GM19025 (cell line): ENCODE measurements at regions not wholly inside any gene's neighbourhood (a gene's known extent, or its start where the extent isn't known, plus 50 kb on each side); places are given as distances from the start of the nearest gene placed in this dataset.

Experiments used
- ATAC-seq: cut with Tn5 transposase; IDR thresholded peaks from one replicate; pipeline ENCODE4 v1.9.1; 2021; ENCODE audit warnings: mild to moderate bottlenecking, low read depth, moderate library complexity; ENCODE audit not compliant: unreplicated experiment

DNA sequence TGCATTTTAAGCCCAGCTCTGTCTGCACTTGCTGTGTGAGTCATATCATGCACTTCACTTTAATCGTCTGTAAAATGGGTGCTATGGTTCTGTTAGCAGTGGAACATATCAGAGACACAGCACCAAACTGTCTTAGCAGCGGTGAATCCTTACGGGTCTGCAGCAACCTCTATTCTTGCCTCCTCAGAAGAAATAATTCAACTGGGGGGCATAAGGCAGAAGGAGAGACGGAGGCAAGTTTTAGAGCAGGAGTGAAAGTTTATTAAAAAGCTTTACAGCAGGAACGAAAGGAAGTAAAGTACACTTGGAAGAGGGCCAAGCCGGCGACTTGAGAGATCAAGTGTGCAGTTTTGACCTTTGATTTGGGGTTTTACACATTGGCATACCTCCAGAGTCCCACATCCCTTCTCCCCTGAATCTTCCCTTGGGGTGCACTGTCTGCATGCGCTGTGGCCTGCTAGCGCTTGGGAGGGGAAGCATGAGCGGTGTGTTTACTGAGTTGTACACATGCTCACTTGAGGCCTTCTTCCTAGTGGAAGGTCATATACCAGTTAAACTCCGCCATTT is 109.8 kb downstream of the DDX1 start:
- ATAC-seq: no peak

DNA sequence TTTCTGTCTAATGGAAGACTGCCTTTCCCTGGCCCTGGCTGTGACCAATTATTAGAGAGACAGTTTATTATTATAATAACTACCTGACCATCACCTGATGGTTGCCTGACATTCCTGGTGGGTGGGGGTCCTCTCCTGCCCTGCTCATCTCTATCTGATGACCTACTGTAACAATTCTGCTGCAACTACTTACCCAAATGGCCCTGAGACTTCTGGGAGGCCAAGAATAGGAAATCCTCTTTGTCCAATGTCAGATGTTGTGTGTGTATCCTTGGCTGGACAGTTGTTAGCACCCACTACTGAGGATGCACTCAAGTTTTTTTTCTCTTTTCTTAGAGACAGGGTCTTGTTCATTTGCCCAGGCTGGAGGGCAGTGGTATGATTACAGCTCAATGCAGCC is 110.3 kb downstream of the DDX1 start:
- ATAC-seq: no peak

DNA sequence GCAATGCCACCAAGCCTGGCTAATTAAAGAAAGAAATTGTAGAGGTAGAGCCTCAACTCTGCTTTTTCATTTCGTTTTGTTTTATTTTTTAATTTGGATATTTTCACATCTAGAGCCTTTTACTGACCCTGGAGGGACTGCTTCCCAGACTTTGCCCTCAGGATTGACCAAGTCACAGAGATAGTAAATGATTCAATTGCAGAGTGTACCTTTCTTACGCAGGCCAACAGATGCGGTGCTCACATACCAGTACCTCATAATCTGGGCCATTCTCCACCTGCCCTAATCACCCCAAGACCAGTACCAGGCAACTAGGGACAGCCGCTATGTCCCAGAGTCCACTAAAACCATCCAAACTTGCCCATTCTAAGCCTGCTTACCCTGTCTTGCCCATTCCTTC is 110.8 kb downstream of the DDX1 start:
- no peak for ATAC-seq

DNA sequence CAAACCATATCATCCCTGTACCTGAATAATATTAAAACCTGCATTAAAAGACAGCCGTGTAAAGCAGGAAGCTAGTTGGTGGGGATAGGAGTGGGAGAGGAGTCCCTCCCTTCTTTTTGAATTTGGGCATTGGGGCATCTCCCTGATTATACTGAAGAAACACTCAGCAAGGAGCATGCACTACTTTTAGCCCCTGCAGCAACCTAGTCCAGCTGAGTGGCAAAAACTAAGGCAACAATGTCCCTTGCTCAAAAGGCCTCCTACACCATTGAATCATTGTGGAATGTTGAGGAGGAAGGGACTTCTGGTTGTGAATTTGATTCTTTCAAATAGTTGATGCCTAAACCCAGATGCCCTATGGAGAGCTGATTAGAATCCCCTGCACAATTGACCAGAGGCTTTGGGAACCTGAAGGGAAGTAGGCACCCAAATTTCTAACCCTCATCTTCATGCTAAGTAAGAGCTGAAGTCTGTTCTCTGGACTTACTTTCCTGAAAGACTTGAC is 111.7 kb downstream of the DDX1 start:
- ATAC-seq: no peak

DNA sequence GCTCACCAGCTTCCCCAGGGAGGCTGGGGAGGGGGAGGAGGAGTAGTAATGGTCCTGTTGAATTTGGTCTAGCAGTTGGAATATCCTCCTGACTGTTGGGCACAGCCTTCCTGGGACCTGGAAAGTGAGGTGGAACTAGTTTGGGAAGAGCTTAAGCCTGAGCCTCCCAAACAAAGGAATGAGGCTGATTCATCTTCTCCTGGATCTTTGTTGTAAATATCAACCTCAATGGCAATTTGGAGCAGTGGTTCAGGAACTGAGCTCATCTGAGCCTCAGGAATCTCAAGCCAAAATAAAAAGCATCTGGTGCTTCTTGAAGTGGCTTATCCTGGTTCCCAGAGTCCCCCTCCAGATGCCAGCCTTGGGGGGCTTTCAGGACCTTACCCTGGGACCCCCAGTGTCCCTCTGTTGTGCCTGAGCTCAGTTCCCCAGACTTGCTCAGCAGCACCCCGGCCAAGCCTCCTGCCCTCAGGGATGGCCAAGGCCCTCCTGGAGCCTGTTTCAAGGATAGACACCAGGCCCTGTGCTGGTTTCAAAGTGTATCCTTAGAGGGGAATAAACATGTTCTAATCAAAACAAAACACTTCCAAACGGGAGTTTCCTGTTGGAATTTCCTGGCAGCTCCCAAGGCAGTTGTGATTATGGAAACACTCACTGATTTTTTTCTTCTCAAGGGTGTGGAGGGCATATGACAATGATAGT is 112.6 kb downstream of the DDX1 start:
- no peak for ATAC-seq

DNA sequence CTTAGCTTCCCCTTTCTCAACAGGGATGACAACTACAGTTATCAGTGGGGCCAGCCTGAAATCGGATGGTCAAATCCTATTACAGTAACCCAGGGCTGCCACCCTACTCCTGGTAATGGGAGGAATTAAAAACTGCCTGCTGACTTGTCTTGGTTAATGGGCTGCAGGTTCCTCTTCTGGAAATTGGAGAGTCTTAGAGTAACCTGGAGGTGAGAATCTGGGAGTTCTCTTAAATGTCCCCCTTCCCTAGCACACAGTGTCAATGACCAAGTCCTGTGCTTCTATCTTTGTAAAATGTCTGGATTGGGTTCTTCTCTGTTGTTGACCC is 113.1 kb downstream of the DDX1 start:
- no peak for ATAC-seq

DNA sequence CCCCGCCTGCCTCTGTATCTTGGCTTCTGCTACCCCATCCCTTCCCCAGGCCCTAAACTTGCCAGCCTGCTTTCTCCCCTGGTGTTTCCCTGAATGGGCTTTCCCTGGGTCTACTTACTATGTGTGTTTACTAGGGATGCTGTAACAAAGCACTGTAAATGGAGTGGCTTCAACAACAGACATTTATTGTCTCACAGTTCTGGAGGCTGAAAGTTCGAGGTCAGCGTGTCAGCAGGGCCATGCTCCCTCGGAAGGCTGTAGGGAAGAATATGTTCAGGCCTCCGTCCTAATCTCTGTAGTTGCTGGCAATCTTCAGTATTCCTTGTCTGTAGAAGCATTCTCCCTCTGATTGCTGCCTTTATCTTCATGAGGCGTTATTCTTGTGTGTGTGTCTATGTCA is 113.6 kb downstream of the DDX1 start:
- no peak for ATAC-seq

DNA sequence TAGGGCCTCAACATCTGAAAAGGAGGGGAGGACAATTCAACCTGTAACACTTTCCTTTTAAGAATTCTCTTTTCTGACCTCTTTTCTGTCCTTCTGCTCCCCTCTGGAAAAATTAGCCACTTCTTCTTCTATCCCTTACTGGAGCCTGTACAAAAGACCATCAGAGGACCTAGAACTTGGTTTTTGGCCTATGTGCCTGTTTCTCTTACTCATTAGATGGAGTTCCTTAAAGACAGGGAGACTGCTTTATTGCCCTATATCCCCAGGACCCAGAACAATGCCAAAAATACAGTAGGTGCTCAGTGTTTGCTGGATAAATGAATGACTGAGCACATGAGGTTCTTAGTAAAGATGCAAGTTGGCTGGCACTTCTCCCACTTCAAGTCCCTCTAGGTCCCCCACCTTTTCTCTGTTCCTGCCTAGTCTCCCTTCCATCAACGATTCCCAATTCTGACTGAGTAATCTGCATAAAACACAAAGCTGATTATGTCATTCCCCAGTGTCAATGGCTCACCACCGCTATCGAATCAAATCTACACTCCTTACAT is 114.2 kb downstream of the DDX1 start:
- no peak for ATAC-seq

DNA sequence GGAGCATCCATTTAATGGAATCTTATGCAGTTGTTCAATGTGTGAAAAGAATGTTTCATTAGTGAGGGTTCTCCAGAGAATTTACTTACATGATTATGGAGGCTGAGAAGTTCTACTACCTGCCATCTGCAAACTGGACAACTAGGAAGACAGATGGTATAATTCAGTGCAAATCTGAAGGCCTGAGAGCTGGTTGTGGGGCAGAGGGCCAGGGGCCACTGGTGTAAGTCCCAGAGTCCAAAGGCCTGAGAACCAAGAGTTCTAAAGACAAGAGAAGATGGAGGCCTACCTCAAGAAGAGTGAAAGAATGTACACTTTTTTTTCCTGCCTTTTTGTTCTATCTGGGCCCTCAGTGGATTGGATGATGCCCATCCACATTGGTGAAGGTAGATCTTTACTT is 114.8 kb downstream of the DDX1 start:
- no peak for ATAC-seq

DNA sequence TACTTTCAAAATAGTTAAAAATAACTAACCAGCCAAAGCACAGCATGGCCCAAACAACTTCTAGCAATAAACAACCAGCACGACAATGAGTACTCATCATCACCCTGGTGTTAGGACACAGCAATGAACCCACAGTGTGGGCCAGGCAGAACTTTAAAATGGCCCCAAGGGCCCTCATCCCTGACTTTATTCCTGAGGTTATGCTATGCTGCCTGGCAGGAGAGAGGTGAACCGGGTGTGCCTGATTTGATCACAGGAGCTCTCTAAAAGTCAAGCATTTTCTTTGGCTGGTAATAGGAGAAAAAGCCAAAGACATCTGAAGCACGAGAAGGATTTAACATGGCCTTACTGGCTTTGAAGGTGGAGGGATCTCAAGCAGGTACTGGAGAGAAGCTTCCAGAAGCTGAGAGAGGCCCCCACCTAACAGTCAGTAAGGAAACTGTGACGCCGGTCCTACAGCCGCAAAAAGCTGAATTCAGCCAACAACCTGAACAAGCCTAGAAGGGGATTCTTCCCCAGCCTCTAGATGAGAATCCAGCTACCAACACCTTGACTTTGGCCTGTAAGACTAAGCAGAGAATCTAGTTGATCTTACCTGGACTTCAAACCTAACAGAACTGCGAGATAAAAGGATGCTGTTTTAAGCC is 115.4 kb downstream of the DDX1 start:
- no peak for ATAC-seq

DNA sequence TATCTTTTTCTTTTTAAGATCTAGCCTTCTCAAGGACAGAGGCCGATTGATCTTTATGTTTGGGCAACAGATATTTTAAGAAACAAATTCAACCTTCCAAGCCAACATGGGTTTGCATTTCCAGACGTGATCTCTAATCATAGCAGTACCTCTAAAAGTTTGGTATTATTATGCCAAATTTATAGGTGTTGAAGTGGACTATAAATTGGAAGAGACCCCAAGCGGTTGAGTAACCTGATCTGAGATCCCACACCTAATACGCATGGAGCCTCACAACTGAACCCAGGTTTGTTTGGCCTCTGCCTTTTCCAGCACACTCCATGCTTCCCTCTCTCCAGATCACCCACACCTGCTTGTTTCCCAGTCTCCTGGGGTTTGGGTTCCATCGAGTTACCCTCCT is 116.5 kb downstream of the DDX1 start:
- ATAC-seq: no peak

DNA sequence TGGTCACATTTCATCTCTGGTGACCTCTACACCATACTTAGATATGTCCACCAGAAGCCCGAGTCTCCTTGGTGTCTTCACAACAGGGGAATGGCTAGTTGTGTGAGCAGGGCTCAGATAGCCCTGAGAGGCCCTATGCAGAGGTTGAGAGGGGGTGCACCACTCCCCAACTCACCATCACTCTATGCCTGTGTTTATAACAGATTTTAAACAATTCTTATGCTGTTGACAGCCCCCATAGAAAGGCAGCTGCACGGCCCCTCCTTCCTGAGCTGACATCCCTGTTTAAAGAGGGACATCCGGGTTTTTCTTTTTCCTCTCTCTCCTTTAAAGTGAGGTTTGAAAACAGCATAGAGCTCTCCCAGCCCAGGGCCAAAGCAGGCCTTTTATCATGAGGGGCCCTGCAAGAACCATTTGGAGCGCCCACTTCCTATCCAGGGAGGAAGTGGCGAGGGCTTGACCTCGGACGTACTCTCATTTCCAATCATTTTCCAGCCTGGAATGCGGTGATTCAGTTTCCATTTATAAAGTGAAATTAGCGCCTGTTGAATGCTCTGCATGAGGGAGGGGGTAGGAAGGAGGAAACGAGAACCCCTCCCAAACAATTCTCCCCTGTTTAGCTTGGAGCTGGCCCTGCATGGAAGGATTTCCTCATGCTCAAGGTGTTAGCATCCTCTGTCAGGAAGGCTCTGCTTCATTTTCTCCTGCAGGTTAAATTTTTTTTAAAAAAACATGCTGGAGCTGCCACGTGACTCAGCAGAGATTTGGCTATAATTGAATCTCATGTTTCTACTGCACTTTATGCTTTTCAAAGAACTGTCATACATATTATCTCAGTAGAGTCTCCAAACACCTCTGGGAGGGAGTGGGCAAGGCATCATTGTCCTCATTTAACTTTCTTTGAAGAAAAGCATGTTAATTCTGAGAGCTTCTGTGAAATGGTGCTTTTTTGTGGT is 117.5 kb downstream of the DDX1 start:
- ATAC-seq: no peak

DNA sequence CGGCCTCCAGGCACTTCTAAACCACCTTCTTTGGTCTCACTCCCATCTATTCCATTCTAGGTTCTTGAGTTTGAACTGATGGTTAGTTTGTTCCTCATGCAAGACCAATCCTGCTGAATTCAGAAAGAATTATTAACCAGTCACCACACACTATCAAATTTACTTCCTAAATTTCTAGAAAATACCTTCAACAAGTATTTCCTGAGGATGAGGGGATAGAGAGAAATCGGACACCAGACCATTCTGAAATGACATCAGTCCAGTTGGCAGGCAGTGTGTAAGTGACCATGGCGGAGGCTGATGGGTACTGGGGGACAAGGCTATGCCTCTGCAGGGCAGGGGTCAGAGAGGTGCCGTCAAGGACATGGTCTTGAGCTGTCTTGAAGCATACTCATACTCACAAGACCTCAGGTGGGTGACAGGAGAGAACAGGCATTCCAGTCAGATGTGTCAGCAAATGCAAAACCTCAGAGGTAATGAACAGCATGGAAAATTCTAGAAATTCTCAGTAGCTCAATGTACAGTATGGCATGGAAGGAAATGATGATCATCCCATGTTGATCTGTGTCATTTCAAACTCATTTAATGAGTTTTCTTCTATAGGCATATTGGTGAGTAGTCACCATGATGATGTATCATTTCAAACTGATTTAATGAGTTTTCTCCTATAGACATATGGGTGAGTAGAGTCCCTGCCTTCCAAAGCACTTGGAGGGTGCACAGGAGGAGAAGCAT is 119.6 kb downstream of the DDX1 start:
- ATAC-seq: no peak

DNA sequence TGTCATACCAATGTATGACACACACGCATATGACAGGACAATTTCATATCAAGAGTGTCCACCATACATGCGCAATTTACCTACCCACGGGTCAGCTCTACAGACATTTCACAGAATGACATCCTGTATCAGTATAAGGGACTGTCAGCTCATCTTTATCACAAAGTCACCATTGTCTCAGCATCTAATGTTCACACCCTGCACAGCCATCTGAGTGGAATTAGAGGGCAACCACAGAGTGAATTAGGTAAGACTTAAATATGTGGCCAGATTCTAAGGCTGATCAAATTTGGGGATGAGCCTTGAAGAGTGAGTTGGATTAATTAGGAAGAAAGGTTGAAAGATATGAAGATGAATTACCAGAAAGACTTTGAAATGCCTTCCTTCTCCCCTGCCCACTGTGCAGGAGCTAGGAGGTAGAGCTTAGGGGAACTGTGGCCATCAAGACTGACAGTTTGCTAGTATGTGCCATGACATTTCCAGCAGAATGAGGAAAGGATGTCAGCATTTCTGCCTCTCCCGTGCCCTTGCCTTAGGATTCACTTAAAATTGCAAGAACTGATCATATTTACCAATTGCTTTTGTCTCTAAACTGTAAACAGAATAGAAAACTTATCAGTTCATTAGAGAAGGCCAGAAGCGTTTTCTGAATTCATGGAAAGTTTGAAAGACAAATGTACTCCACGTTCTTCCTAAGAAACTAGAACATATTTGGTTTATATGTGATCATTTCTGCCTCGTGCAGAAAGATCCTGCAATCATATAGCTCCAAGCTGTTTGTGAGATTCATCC is 121.1 kb downstream of the DDX1 start:
- ATAC-seq: no peak

DNA sequence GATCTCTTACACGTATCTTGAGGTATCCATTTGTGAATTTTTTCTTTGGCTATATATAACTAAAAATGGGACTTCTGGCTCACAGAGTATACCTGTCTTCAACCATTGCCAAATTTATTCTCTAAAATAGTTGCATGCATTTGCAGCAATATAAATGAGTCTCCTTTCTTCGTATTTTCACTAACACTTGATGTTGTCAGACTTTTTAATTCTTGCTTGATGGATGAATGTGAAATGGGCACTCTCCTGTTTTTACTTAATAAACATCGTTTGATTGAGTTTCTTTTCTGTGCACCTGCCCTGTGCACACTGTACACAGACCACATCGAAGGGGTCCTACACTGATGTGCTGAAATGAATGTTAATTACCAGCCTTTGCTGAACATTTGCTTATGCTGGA is 121.8 kb downstream of the DDX1 start:
- ATAC-seq: no peak

DNA sequence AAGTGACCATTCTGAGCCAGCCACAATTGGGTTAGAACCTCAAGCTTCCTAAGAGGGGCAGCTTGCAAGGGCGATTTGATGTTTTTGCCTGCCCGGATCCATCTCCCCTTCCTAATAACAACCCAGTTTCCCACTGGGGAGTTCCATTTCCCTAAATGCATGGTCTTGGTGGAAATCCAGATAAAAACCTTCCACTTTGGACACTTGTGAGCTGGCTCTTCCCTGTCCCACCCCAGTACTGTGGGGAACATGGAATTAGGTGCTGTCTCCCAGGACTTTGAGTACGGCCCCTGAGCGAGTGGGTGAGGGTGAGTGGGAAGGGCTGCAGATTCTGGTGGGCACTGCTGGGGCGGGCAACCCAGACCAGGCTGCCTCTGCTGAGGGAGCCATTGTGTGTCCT is 122.3 kb downstream of the DDX1 start:
- no peak for ATAC-seq

DNA sequence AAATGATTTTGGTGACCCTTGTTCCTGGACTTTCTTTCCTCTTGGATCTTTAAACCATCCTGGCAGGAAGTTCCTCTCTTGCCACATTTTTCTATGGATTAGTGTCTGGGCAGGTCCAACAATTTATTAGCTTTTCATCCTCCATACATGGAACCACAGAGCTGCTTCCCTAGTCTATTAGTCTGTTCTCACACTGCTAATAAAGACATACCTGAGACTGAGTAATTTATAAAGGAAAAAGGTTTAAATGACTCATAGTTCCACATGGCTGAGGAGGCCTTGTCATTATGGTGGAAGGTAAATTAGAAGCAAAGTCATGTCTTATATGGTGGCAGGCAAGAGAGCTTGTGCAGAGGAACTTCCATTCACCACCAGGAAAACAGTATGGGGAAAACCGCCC is 122.9 kb downstream of the DDX1 start:
- ATAC-seq: no peak

DNA sequence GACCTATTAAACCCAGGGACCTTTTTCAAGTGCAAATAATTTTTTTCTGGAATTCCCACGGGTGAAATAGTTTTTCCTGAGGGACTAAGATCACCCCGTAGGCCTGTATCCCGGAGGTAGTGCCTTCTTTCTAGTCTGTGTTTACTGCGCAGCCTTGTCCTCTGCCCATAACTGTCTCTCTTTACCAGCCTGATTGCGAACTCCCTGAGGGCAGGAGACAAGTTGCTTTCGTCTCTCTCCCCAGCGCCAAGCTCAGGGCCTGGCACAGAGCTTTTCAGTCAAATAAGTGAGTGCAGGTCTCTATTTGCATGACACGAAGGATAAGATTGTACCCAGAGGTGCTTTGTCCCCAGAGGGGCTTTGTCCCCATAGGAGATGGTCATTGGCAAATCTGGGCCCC is 123.9 kb downstream of the DDX1 start:
- ATAC-seq: no peak
